HEK293T (cell line): ENCODE measurements at regions not wholly inside any gene's neighbourhood (a gene's known extent, or its start where the extent isn't known, plus 50 kb on each side); places are given as distances from the start of the nearest gene placed in this dataset.

Source experiments
- CTCF ChIA-PET: fragments of 350-600 bp; formaldehyde crosslinking; extraction: SDS; loops from one replicate; lab custom pipeline; 2021; ENCODE audit warnings: antibody characterized with exemption, inconsistent platforms; lab: Yijun Ruan, JAX
- POLR2A ChIA-PET: fragments of 350-600 bp; formaldehyde crosslinking; extraction: SDS; loops from one replicate; lab custom pipeline; 2020; ENCODE audit warnings: antibody characterized with exemption, inconsistent platforms; lab: Yijun Ruan, JAX
- DNase-seq: peaks from one replicate; pipeline ENCODE4 v3.0.0; 2012; ENCODE audit warnings: mixed read lengths; ENCODE audit errors: extremely low spot score
- ARNT ChIP-seq: fragments of 450-650 bp; IDR thresholded peaks from 2 replicates; pipeline ENCODE4 v1.6.1; 2017; ENCODE audit warnings: mild to moderate bottlenecking
- BHLHE40 ChIP-seq: fragments of 450-650 bp; IDR thresholded peaks from 2 replicates; pipeline ENCODE4 v1.6.1; 2016; ENCODE audit warnings: mild to moderate bottlenecking, moderate library complexity, borderline replicate concordance
- CTBP1 ChIP-seq: fragments of 450-650 bp; IDR thresholded peaks from 2 replicates; pipeline ENCODE4 v1.6.1; 2016; ENCODE audit warnings: borderline replicate concordance
- ELF4 ChIP-seq: fragments of 450-650 bp; IDR thresholded peaks from 2 replicates; pipeline ENCODE4 v1.6.1; 2017; ENCODE audit warnings: antibody characterized with exemption
- FOXA1 ChIP-seq: fragments of 450-650 bp; IDR thresholded peaks from 2 replicates; pipeline ENCODE4 v1.6.1; 2016; ENCODE audit warnings: mild to moderate bottlenecking
- FOXK2 ChIP-seq: fragments of 450-650 bp; IDR thresholded peaks from 2 replicates; pipeline ENCODE4 v1.6.1; 2016; ENCODE audit warnings: mild to moderate bottlenecking
- FOXM1 ChIP-seq: fragments of 450-650 bp; IDR thresholded peaks from 2 replicates; pipeline ENCODE4 v1.6.1; 2017; ENCODE audit warnings: mild to moderate bottlenecking, borderline replicate concordance
- HDGF ChIP-seq: fragments of 450-650 bp; IDR thresholded peaks from 2 replicates; pipeline ENCODE4 v1.6.1; 2017; ENCODE audit warnings: antibody characterized with exemption, borderline replicate concordance
- L3MBTL2 ChIP-seq: fragments of 450-650 bp; conservative IDR thresholded peaks from 2 replicates; pipeline ENCODE4 v1.6.1; 2016; ENCODE audit warnings: mild to moderate bottlenecking
- LEF1 ChIP-seq: fragments of 450-650 bp; IDR thresholded peaks from 2 replicates; pipeline ENCODE4 v1.6.1; 2017; ENCODE audit warnings: mild to moderate bottlenecking, borderline replicate concordance
- NFRKB ChIP-seq: fragments of 450-650 bp; IDR thresholded peaks from 2 replicates; pipeline ENCODE4 v1.6.1; 2016; ENCODE audit warnings: mild to moderate bottlenecking, moderate library complexity
- SP1 ChIP-seq: fragments of 450-650 bp; IDR thresholded peaks from 2 replicates; pipeline ENCODE4 v1.6.1; 2017
- SUZ12 ChIP-seq: fragments of 450-650 bp; IDR thresholded peaks from 2 replicates; pipeline ENCODE4 v1.6.1; 2016; ENCODE audit warnings: mild to moderate bottlenecking
- TARDBP ChIP-seq: fragments of 450-650 bp; IDR thresholded peaks from 2 replicates; pipeline ENCODE4 v1.6.1; 2016
- ZNF384 ChIP-seq: fragments of 450-650 bp; IDR thresholded peaks from 2 replicates; pipeline ENCODE4 v1.6.1; 2016
- TF ChIP-seq, protein P1 (sequence below): fragments of 450-650 bp; IDR thresholded peaks from 2 replicates; pipeline ENCODE4 v1.6.1; 2016

DNA sequence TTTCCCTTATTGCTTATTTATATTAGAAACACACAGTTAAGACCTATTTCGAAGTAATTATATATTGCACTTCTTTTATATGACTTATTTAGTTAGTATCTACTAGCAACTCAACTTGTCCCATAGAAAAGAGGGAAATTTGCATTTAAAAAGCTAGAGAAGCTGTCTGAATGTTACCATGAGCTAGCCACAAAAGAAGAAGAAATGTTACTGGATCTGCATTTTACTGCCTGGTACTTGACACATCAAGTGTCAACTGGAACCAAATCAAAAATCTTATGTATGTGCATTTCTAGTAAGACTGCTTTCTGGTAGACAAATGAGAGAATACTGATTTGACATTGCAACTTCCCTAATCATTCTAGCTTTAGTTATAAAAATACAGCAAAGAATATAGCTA lies 424.6 kb upstream of the VRK2 start:
- DNase-seq: no peak
- TF ChIP-seq CTBP1 (no peak), L3MBTL2 (no peak), ARNT (no peak), SP1 (no peak)
- POLR2A ChIA-PET: no interaction called here
- CTCF ChIA-PET: no interaction called here

DNA sequence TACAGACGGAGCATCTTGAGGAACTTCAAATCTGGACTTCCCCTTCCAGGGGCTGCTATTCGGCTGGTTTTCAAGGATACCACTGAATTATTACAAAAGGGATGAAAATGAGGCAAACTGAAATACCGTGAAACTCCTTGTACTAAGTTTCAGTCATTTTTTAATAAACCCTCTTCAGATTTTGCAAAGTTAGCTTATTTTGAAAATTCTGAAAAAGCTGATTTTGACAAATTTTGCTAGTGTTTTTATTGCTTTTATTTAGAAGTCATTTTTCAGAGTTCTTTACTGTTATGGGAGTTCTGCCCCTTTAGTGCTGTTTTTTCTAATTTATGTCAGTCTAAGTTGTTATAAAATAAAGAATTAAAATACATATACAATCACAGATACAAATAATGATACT lies 390.4 kb upstream of the VRK2 start:
- no peak for DNase-seq
- ChIA-PET CTCF (no interaction called here), POLR2A (no interaction called here)
- TF ChIP-seq HDGF: no peak
- TF ChIP-seq FOXK2: no peak
- no peak for TF ChIP-seq FOXM1
- TF ChIP-seq, protein P1, sequence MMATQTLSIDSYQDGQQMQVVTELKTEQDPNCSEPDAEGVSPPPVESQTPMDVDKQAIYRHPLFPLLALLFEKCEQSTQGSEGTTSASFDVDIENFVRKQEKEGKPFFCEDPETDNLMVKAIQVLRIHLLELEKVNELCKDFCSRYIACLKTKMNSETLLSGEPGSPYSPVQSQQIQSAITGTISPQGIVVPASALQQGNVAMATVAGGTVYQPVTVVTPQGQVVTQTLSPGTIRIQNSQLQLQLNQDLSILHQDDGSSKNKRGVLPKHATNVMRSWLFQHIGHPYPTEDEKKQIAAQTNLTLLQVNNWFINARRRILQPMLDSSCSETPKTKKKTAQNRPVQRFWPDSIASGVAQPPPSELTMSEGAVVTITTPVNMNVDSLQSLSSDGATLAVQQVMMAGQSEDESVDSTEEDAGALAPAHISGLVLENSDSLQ: no peak

- ChIA-PET POLR2A (no interaction called here), CTCF (no interaction called here)
- no peak for DNase-seq
- TF ChIP-seq BHLHE40 (no peak), FOXM1 (no peak), ELF4 (no peak), FOXA1 (no peak), ZNF384 (no peak), SP1 (no peak), NFRKB (no peak), SUZ12 (no peak), L3MBTL2 (no peak), HDGF (no peak), TARDBP (no peak), LEF1 (no peak), ARNT (no peak), FOXK2 (no peak), CTBP1 (no peak)
- TF ChIP-seq, protein P1: no peak
These were observed 377.0 kb upstream of the VRK2 start for GRCh38 chr2:57669570-57669969.

DNA sequence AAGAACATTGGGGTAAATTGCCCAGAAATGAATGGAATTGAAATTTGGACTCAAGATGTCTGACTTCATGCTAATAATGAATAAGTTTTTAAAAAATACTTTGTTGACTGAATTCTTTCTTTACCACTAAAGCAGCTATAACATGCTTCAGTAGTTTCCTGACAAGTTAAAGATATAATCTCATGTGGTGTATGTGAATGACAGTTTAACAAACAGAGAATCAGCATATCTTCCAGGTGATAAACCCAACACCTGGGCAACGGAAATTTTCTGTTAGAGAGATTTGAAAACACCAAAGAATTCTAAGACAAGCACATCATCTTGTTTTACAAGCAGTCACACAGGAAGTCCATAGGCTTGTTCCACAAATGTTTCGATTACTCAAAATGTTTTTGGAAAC lies 372.6 kb upstream of the VRK2 start:
- ChIA-PET CTCF (no interaction called here), POLR2A (no interaction called here)
- no peak for TF ChIP-seq LEF1
- no peak for TF ChIP-seq ELF4
- DNase-seq: no peak

DNA sequence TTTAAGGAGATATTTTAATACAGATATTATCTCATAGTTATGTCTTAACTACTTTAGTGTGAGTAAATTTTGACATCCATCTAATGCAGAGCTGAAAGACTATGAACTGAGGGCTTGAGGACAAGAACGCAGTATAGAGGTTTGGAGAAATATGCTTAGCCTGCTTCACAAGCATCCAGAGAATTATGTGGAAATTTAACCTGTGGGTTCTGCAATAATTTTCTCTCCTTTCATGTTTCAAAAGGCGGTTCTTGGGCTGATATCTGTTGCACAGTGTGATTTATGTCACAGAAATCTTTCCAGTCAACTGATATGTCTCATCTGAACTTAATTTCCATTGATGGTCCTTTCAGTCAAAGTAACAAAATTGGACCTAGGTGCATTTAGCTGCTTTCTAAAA lies 371.9 kb upstream of the VRK2 start:
- DNase-seq: no peak
- ChIA-PET CTCF (no interaction called here), POLR2A (no interaction called here)
- no peak for TF ChIP-seq SP1
- no peak for TF ChIP-seq FOXK2
- no peak for TF ChIP-seq LEF1
- TF ChIP-seq NFRKB: no peak

GRCh38 chr2:57677296-57677695 lies 369.3 kb upstream of the VRK2 start:
- no peak for DNase-seq
- CTCF ChIA-PET: no interaction called here
- POLR2A ChIA-PET: no interaction called here
- TF ChIP-seq SP1 (no peak), FOXK2 (no peak), ARNT (no peak), ELF4 (no peak), LEF1 (no peak), L3MBTL2 (no peak), HDGF (no peak), FOXM1 (no peak), SUZ12 (no peak), NFRKB (no peak), CTBP1 (no peak), BHLHE40 (no peak), ZNF384 (no peak), FOXA1 (no peak), TARDBP (no peak)
- TF ChIP-seq, protein P1: no peak

- ChIA-PET POLR2A (no interaction called here), CTCF (no interaction called here)
- no peak for DNase-seq
- TF ChIP-seq, protein P1: no peak
- TF ChIP-seq L3MBTL2: no peak
- TF ChIP-seq FOXK2: no peak
- TF ChIP-seq SP1: no peak
- TF ChIP-seq SUZ12: no peak
- no peak for TF ChIP-seq FOXM1
- TF ChIP-seq FOXA1: no peak
- TF ChIP-seq TARDBP: no peak
- no peak for TF ChIP-seq NFRKB
- no peak for TF ChIP-seq HDGF
- TF ChIP-seq ARNT: no peak
- TF ChIP-seq CTBP1: no peak
- no peak for TF ChIP-seq LEF1
- TF ChIP-seq ELF4: no peak
- no peak for TF ChIP-seq BHLHE40
- TF ChIP-seq ZNF384: no peak
These were observed 365.0 kb upstream of the VRK2 start for GRCh38 chr2:57681650-57682049.
